MCF 10A (cell line): ENCODE measurements at regions not wholly inside any gene's neighbourhood (a gene's known extent, or its start where the extent isn't known, plus 50 kb on each side); places are given as distances from the start of the nearest gene placed in this dataset.
"Not testable (repeated sequence)": the region's sequence is repeated elsewhere in the genome, so short reads cannot be mapped to it uniquely, and the experiment has no call there.

ENCODE experiments used
- BruUV-seq: library from RNA; stranded (reverse); fragments of 400-500 nt; replicated peaks from 2 replicates; lab custom pipeline; 2021; lab: Mats Ljungman, UMichigan
- CTCF ChIA-PET: fragments of 300-600 bp; sonication (Branson Sonifier 250); formaldehyde crosslinking; extraction: SDS; loops from one replicate; lab custom pipeline; 2021; ENCODE audit warnings: antibody characterized with exemption, inconsistent platforms; lab: Yijun Ruan, JAX
- POLR2A ChIA-PET: fragments of 300-600, 350-650 bp; sonication (Branson Sonifier 250); formaldehyde crosslinking; extraction: SDS; loops from one replicate; lab custom pipeline; 2020; ENCODE audit warnings: antibody characterized with exemption, inconsistent platforms; lab: Yijun Ruan, JAX
- DNase-seq: peaks from one replicate; pipeline ENCODE4 v3.0.0-alpha.2; 2018; ENCODE audit not compliant: unreplicated experiment
- H3K27ac Mint-ChIP-seq: one replicate; pipeline ENCODE4 v1.8.0; 2022; ENCODE audit warnings: mild to moderate bottlenecking, low read depth, mixed read lengths; ENCODE audit not compliant: unreplicated experiment
- H3K27me3 Mint-ChIP-seq: one replicate; pipeline ENCODE4 v1.8.0; 2022; ENCODE audit warnings: mixed read lengths; ENCODE audit not compliant: insufficient read depth, unreplicated experiment
- H3K36me3 Mint-ChIP-seq: one replicate; pipeline ENCODE4 v1.8.0; 2022; ENCODE audit warnings: mild to moderate bottlenecking, moderate library complexity, mixed read lengths; ENCODE audit not compliant: insufficient read depth, unreplicated experiment
- H3K4me1 Mint-ChIP-seq: one replicate; pipeline ENCODE4 v1.8.0; 2022; ENCODE audit warnings: mixed read lengths; ENCODE audit not compliant: insufficient read depth, unreplicated experiment
- H3K4me3 Mint-ChIP-seq: one replicate; pipeline ENCODE4 v1.8.0; 2022; ENCODE audit warnings: mild to moderate bottlenecking, moderate library complexity, mixed read lengths; ENCODE audit not compliant: unreplicated experiment
- H3K9me3 Mint-ChIP-seq: one replicate; pipeline ENCODE4 v1.8.0; 2022; ENCODE audit warnings: mixed read lengths; ENCODE audit not compliant: unreplicated experiment
- CTCF ChIP-seq: fragments of 200-600 bp; IDR thresholded peaks from one replicate; pipeline ENCODE4 v1.8.0; 2022; ENCODE audit warnings: antibody characterized with exemption, mild to moderate bottlenecking; ENCODE audit not compliant: unreplicated experiment
- intact Hi-C: fragments of 100-400 bp; cut with micrococcal nuclease; formaldehyde crosslinking; loops from 2 replicates; pipeline ENCODE4 v1.14.1; 2022

GRCh38 chr9:1929722-1930244 is 85.4 kb upstream of the SMARCA2 start:
- TF ChIP-seq CTCF: no peak
- Mint-ChIP-seq H3K27me3 (peaks cover 44% of the 10 kb centered on the region), H3K9me3 (no peaks in the 10 kb centered on the region), H3K27ac (no peak overlapping the region), H3K4me3 (no peak overlapping the region), H3K4me1 (no peaks in the 10 kb centered on the region), H3K36me3 (no peaks in the 10 kb centered on the region)
- BruUV-seq: no TSS peak
- POLR2A ChIA-PET: no interaction called here
- no peak for DNase-seq
- intact Hi-C loops: no loop called here
- CTCF ChIA-PET: no interaction called here

GRCh38 chr9:1930245-1930736 is 84.9 kb upstream of the SMARCA2 start:
- H3K9me3 Mint-ChIP-seq, H3K4me1 Mint-ChIP-seq, POLR2A ChIA-PET, CTCF ChIA-PET, H3K36me3 Mint-ChIP-seq, H3K27ac Mint-ChIP-seq, H3K4me3 Mint-ChIP-seq, DNase-seq, BruUV-seq, intact Hi-C loops: not testable (repeated sequence)
- peaks cover 49% of the 10 kb centered on the region for H3K27me3 Mint-ChIP-seq

- no peak for DNase-seq
- intact Hi-C loops: no loop called here
- H3K36me3 Mint-ChIP-seq: no peaks in the 10 kb centered on the region
- no peaks in the 10 kb centered on the region for H3K4me1 Mint-ChIP-seq
- no peak for TF ChIP-seq CTCF
- CTCF ChIA-PET: interaction anchor here (0.7 to 1.0 kb wide), 2 partner anchors 149 to 205 kb away, joined by 3 read pairs; no protein-coding TSS in a partner anchor
- H3K27me3 Mint-ChIP-seq: peaks cover 34% of the 10 kb centered on the region
- H3K4me3 Mint-ChIP-seq: no peak overlapping the region
- BruUV-seq: no TSS peak
- H3K9me3 Mint-ChIP-seq: no peaks in the 10 kb centered on the region
- H3K27ac Mint-ChIP-seq: no peak overlapping the region
- POLR2A ChIA-PET: interaction anchor here (1.0 kb wide), 1 partner anchor 76 kb away, joined by 3 read pairs; no protein-coding TSS in a partner anchor
Measured at GRCh38 chr9:1938135-1938534, 77.0 kb upstream of the SMARCA2 start.

GRCh38 chr9:1938675-1939170 is 76.4 kb upstream of the SMARCA2 start:
- H3K27ac Mint-ChIP-seq: no peak overlapping the region
- intact Hi-C loops: no loop called here
- H3K36me3 Mint-ChIP-seq: no peaks in the 10 kb centered on the region
- POLR2A ChIA-PET: no interaction called here
- CTCF ChIA-PET: interaction anchor here (0.7 to 1.2 kb wide), 3 partner anchors 49 to 205 kb away, joined by 3 to 4 read pairs (median 3); no protein-coding TSS in a partner anchor
- no peaks in the 10 kb centered on the region for H3K9me3 Mint-ChIP-seq
- no TSS peak for BruUV-seq
- no peak overlapping the region for H3K4me3 Mint-ChIP-seq
- no peaks in the 10 kb centered on the region for H3K4me1 Mint-ChIP-seq
- no peak for TF ChIP-seq CTCF
- H3K27me3 Mint-ChIP-seq: peaks cover 34% of the 10 kb centered on the region
- DNase-seq: no peak
